HL-60 (cell line): ENCODE measurements at regions not wholly inside any gene's neighbourhood (a gene's known extent, or its start where the extent isn't known, plus 50 kb on each side); places are given as distances from the start of the nearest gene placed in this dataset.

ENCODE experiments used
- DNase-seq, 2 experiments: peaks; one replicate each; pipeline ENCODE4 v3.0.0-alpha.2; 2010 to 2020; ENCODE audit warnings: low read depth in 1 of 2, low spot score in 1 of 2
- H3K27ac ChIP-seq: fragments of 250-450 bp; sonication (Bioruptor Pico); replicated peaks from 2 replicates; pipeline ENCODE4 v1.5.1; 2020; ENCODE audit warnings: mild to moderate bottlenecking, moderate library complexity
- H3K27me3 ChIP-seq: fragments of 250-450 bp; sonication (Bioruptor Pico); 2 replicates; pipeline ENCODE4 v1.5.1; 2021; ENCODE audit warnings: mild to moderate bottlenecking, moderate library complexity; ENCODE audit not compliant: insufficient read depth, poor library complexity, severe bottlenecking
- H3K4me3 ChIP-seq: replicated peaks from 2 replicates; pipeline ENCODE4 v1.5.1; 2011; ENCODE audit warnings: mild to moderate bottlenecking, control low read depth, low read length; ENCODE audit not compliant: insufficient read depth
- GABPA ChIP-seq: IDR thresholded peaks from 2 replicates; pipeline ENCODE4 v1.6.1; 2012; ENCODE audit warnings: low read depth
- POLR2AphosphoS5 ChIP-seq: IDR thresholded peaks from 2 replicates; pipeline ENCODE4 v1.6.1; 2012; ENCODE audit warnings: low read depth
- REST ChIP-seq: IDR thresholded peaks from 2 replicates; pipeline ENCODE4 v1.6.1; 2012; ENCODE audit warnings: low read depth; ENCODE audit not compliant: insufficient replicate concordance
- SPI1 ChIP-seq: IDR thresholded peaks from 2 replicates; pipeline ENCODE4 v1.6.1; 2012; ENCODE audit warnings: low read depth, mild to moderate bottlenecking, borderline replicate concordance
- TF ChIP-seq, protein P1 (sequence below): IDR thresholded peaks from one replicate; pipeline ENCODE4 v1.5.1; 2011; ENCODE audit warnings: low read length, control low read depth, inconsistent platforms; ENCODE audit not compliant: insufficient read depth

- Histone ChIP-seq H3K27ac (no peak overlapping the region), H3K4me3 (no peak overlapping the region), H3K27me3 (no peaks in the 10 kb centered on the region)
- TF ChIP-seq GABPA (no peak), SPI1 (no peak), REST (no peak), POLR2AphosphoS5 (no peak)
- TF ChIP-seq, protein P1, sequence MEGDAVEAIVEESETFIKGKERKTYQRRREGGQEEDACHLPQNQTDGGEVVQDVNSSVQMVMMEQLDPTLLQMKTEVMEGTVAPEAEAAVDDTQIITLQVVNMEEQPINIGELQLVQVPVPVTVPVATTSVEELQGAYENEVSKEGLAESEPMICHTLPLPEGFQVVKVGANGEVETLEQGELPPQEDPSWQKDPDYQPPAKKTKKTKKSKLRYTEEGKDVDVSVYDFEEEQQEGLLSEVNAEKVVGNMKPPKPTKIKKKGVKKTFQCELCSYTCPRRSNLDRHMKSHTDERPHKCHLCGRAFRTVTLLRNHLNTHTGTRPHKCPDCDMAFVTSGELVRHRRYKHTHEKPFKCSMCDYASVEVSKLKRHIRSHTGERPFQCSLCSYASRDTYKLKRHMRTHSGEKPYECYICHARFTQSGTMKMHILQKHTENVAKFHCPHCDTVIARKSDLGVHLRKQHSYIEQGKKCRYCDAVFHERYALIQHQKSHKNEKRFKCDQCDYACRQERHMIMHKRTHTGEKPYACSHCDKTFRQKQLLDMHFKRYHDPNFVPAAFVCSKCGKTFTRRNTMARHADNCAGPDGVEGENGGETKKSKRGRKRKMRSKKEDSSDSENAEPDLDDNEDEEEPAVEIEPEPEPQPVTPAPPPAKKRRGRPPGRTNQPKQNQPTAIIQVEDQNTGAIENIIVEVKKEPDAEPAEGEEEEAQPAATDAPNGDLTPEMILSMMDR, result no peak
- no peak for DNase-seq
Measured at GRCh38 chr4:185903205-185903604, 91.2 kb upstream of the SORBS2 start.

DNA sequence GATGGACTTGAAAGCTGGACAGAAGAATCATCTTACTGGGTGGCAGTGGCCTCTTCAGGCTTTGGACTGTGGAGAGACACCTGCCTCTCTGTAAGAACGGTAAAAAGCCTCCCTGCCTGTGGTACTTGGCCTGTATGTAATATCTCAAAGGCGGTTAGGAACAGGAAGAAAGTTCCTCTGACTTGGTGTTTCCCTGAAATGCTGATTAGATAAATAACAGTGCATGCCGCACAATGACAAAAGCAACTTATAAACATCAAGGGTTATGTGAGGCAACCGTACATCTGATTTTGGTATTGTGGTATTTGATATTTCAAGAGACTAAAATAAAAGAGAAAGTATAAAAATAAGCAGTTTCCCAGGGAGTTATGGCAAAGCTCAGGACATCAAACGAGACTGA is 92.4 kb upstream of the SORBS2 start:
- H3K4me3 ChIP-seq, result no peak overlapping the region
- H3K27me3 ChIP-seq, result no peaks in the 10 kb centered on the region
- no peak overlapping the region for H3K27ac ChIP-seq
- DNase-seq, result no peak
- TF ChIP-seq POLR2AphosphoS5, result no peak
- TF ChIP-seq, protein P1, result no peak
- no peak for TF ChIP-seq REST

GRCh38 chr4:185909972-185910371 is 98.0 kb upstream of the SORBS2 start:
- no peak for TF ChIP-seq SPI1
- no peak for TF ChIP-seq GABPA
- TF ChIP-seq, protein P1, result no peak
- TF ChIP-seq POLR2AphosphoS5, result no peak
- no peak for TF ChIP-seq REST
- H3K4me3 ChIP-seq, result no peak overlapping the region
- no peak for DNase-seq
- H3K27me3 ChIP-seq, result no peaks in the 10 kb centered on the region
- no peak overlapping the region for H3K27ac ChIP-seq
